HG02884 (cell line): ENCODE measurements at regions not wholly inside any gene's neighbourhood (a gene's known extent, or its start where the extent isn't known, plus 50 kb on each side); places are given as distances from the start of the nearest gene placed in this dataset.

Experiments used
- ATAC-seq: cut with Tn5 transposase; IDR thresholded peaks from one replicate; pipeline ENCODE4 v1.9.1; 2021; ENCODE audit warnings: mild to moderate bottlenecking, moderate library complexity; ENCODE audit not compliant: unreplicated experiment

DNA sequence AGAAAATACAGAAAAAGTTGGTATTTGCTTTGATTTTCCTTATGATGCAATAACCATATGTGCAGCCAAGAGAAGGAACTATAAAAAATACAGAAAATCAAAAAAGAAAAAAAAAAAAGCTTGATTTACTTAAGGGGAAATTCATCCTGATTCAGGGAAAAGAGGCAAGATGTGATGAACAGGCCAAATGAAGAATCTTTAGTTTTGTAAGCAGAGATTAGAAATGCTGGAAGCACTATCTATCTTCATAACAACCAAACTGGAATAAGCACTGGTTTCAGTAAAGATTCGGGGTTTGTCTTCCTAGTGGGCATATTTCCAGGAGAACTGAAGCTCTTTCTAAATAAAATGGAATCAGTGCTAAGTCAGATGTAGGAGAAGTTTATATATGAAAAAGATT, 82.9 kb upstream of the KCNIP4 start:
- no peak for ATAC-seq

DNA sequence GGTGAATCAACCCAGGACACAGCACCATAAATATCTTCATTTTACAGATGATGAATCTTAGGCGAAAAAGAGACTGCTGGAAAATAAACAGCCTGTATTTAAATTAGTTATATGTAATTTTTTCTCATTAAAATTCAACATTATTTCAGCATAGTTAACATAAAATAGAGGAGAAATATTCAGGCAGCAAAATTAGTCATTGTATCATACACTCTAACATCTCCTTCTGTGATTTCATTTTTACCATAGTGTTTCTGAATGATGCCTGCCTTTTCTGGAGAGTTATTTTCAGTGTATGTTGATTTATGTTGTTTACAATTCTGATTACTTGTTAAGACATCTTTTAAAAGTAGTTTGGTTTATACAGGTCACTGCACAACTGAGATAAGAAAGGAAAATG, 82.3 kb upstream of the KCNIP4 start:
- no peak for ATAC-seq

DNA sequence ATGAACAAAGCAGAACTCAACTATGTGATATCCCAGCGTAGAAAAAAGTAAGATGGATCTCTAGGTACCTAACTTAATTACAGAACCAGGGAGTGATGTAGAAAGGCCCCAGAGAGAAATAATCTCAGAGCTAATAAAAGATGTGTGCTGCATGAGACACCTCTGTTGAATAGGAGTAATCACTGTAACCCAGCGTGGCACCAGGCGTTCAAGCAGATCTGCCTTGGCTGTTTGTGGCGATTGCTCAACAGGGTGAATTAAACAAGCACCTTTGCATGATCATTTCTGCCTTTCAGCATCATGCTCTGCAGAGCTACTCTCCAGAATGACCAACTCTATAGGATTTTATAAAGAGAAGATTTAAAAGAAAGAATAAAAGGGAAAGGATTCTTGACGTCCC, 81.7 kb upstream of the KCNIP4 start:
- ATAC-seq: no peak

DNA sequence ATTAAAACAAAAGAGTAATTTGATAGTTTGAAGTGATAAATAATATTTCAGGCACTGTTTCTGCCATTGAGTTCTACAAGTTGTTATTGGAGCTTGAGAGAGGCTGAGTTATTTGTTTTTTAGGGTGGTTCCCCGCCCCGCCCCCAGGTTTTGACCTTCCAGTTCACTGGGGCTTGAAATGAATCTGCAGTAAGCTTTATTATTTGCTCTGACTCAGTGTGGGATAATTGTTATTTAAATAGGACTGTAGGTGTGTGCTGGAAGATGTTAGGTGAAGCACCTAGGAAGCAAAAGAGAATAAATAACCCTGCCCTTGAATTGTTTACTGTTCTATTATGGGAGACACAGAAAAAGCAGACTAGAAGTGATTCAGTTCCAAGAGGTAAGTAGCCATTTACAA, 81.2 kb upstream of the KCNIP4 start:
- ATAC-seq: no peak

DNA sequence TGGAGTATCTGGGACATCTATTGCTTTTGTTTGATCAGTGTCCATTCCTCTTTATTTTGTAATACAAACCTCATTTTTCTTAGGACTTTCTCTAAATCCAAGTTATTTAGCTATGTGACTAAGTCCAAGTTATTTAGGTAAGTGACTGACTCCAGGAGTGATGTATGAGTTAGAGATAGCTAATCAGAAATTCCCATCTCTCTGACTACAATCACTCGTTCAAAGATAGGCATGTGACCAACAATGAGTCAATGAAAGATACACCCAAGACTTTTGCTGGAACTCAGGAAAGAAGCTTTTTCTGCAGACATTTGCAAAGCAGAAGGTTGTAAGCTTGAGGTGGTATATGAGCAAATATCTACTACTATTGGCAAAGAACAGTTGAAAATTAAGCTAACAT, 72.5 kb upstream of the KCNIP4 start:
- ATAC-seq: no peak

DNA sequence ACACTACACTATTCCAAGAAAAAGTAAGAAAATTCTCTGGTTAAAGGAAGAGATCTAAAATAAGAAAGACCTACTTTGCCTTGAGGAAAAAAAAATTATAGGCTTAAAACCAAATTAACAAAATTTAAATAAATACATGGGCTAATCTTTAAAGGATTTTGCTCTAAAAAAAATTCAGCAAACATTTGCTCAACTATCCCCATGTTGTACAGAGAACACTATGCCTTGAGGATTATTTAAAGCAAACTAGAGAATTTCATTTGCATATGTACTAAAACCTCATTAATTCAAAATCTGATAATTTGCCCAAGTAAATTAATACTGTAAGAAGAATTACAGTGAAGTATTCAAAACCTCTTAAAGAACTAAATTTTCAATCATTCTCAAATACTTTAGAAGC, 71.6 kb upstream of the KCNIP4 start:
- no peak for ATAC-seq

DNA sequence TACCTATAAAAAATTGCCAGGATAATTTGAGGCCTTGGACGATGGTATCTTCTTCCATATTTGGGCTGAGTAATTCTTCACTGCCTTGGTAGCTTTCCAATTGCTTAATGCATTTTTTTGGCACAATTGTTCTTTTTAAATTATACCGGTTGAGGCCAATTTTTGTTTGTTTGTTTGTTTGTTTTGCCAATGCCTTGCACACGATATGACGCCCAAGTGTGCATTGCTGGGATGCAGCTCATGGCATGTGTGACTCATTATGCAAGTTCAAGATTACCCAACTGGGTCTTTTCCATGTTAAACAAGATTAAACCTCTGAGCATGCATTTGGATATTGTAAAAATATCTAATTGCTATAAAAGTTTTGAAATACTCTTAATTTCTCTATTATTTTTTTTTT, 71.1 kb upstream of the KCNIP4 start:
- no peak for ATAC-seq

DNA sequence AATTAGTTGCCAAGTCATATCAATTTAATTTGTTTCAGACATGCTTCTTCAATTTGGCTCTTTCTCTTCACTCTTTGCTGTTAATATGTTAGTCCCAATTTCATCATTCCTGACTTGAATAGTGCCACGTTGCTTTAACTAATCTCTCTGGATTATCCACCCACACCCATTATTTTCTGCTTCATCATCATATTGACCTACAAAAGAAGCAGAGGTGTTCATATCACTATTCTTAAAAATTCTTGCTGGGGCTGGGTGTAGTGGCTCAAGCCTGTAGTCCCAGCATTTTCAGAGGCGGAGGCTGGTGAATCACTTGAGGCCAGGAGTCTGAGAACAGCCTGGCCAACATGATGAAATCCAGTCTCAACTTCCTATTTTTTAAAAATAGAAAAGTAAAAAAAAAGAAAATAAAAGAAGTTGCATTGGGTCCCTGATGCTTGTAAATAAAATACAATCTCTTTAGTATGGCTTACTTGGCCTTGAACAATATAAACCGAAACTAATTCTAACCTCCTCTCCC, 65.7 kb upstream of the KCNIP4 start:
- no peak for ATAC-seq

DNA sequence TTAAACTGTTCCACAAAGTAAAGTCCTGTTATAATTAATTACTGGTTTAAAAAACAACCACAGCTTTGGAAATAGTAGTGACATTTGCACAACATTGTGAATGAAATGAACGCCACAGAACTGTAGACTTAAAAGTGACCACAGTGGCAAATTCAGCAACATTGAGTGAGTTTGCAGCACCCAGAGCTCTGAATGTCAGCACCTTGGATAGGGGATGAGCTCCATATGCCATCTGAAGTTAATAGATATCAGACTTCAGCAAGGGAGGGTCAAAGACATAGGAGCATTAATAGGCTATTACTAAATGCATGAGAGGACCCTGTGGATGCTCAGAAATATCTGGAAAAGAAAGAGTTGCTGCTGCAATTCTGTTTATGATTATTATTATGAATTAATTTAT, 55.3 kb upstream of the KCNIP4 start:
- no peak for ATAC-seq
